AG04449 (cell line): ENCODE measurements at regions not wholly inside any gene's neighbourhood (a gene's known extent, or its start where the extent isn't known, plus 50 kb on each side); places are given as distances from the start of the nearest gene placed in this dataset.

Experiments
- CTCF ChIA-PET: fragments of 350-600 bp; formaldehyde crosslinking; extraction: SDS; loops from one replicate; lab custom pipeline; 2021; ENCODE audit warnings: antibody characterized with exemption; lab: Yijun Ruan, JAX
- POLR2A ChIA-PET: fragments of 400-600, 350-600 bp; formaldehyde crosslinking; extraction: SDS; loops from one replicate; lab custom pipeline; 2020; ENCODE audit warnings: antibody characterized with exemption, inconsistent platforms; lab: Yijun Ruan, JAX
- DNase-seq: peaks from one replicate; pipeline ENCODE4 v3.0.0-alpha.2; 2010; ENCODE audit warnings: low read depth, low spot score
- H3K4me3 ChIP-seq: 2 replicates; pipeline ENCODE4 v1.5.1; 2011; ENCODE audit warnings: low read depth, mild to moderate bottlenecking, control low read depth, low read length
- TF ChIP-seq, protein P1 (sequence below): IDR thresholded peaks from one replicate; pipeline ENCODE4 v1.5.1; 2011; ENCODE audit warnings: mild to moderate bottlenecking, moderate library complexity, low read length, control low read depth, inconsistent platforms; ENCODE audit not compliant: insufficient read depth; ENCODE audit errors: missing control alignments

DNA sequence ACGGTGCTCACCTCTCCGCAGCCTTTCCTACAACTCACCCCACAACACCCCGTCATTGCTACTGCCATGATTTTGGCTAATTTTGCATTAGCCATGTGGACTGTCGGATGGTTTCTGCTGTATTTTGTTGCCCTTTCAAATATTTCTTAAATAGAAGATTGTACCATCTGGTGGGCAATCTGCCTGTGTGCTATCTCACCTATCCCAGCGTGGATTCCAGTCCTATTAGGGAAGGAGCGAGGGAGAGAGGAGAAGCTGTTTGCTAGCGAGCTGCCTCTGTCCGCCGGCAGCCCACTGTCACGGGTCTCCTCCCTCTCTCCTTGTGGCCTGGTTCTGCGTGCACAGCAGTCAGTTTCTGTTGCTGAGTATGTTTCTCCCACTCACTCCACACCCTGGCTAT is 336.2 kb downstream of the TXNL1 start:
- no peak for DNase-seq
- POLR2A ChIA-PET: no interaction called here
- CTCF ChIA-PET: interaction anchor here (0.8 kb wide), 1 partner anchor 9 kb away, joined by 3 read pairs; no protein-coding TSS in a partner anchor
- TF ChIP-seq, protein P1, sequence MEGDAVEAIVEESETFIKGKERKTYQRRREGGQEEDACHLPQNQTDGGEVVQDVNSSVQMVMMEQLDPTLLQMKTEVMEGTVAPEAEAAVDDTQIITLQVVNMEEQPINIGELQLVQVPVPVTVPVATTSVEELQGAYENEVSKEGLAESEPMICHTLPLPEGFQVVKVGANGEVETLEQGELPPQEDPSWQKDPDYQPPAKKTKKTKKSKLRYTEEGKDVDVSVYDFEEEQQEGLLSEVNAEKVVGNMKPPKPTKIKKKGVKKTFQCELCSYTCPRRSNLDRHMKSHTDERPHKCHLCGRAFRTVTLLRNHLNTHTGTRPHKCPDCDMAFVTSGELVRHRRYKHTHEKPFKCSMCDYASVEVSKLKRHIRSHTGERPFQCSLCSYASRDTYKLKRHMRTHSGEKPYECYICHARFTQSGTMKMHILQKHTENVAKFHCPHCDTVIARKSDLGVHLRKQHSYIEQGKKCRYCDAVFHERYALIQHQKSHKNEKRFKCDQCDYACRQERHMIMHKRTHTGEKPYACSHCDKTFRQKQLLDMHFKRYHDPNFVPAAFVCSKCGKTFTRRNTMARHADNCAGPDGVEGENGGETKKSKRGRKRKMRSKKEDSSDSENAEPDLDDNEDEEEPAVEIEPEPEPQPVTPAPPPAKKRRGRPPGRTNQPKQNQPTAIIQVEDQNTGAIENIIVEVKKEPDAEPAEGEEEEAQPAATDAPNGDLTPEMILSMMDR: no peak
- H3K4me3 ChIP-seq: no peak overlapping the region

DNA sequence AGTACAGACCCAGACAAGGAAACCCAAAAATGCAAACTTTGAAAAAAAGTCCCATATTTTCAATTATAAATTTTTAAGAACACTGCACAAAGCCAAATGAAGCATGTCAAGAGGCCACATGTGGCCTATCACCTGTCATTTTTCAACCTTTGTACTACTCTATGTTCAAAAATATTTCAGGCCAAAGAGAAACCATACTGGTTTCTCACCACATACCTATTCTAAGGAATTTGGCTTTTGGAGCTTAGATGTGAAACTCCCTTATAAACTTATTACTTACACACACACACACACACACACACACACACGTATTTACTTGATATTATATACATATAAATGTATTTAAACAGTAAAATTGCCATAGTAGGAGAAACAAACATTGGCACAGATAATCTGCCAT is 338.7 kb downstream of the TXNL1 start:
- TF ChIP-seq, protein P1: no peak
- CTCF ChIA-PET: interaction anchor here (0.6 to 1.8 kb wide), 2 partner anchors 11 to 277 kb away, joined by 3 to 5 read pairs; no protein-coding TSS in a partner anchor
- POLR2A ChIA-PET: interaction anchor here (0.6 kb wide), 1 partner anchor 1063 kb away, joined by 3 read pairs; no protein-coding TSS in a partner anchor
- DNase-seq: no peak
- H3K4me3 ChIP-seq: no peak overlapping the region

DNA sequence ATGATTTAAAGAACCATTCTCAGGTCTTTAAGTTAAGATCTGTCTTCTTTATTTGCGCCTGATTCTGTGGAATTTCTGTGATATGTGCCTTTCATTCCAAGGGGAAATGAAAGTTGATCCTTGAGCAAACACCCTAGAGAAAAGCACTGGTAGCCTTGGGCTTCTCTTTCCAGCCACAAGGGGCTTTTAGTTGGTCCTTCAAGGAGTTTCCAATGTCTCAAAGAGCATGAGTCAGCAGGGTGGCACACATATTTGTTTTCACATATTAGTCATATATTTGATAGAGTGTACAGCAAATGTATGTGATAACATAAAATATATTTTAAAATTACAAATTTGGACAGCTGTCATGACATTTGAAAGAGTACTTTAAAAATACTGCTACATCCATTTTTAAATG is 339.5 kb downstream of the TXNL1 start:
- CTCF ChIA-PET: interaction anchor here (0.7 to 1.8 kb wide), 3 partner anchors 10 to 273 kb away, joined by 3 to 5 read pairs (median 3); no protein-coding TSS in a partner anchor
- peak; percentile 9 for DNase-seq

DNA sequence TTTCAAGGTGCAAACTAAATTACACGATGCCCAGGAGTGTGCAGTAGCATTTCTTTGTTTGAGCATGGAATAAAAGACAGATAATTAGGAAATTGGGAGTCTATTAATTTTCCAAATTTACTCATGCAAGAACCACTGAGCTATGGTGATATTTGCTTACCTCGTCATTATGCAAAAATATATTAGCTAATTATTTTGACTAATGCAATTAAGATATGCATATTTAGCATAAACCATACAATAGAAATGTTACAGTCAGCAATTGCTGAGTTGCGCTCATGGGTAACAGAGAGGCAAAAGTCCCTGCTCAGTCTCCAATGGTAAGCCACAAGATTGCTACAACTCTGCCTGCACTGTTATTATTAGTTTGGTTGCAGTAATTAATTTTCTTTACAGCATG is 342.0 kb downstream of the TXNL1 start:
- no peak overlapping the region for H3K4me3 ChIP-seq
- no peak for DNase-seq
- ChIA-PET CTCF (interaction anchor here (1.5 kb wide), 2 partner anchors 11 to 17 kb away, joined by 3 to 5 read pairs; no protein-coding TSS in a partner anchor), POLR2A (no interaction called here)
- TF ChIP-seq, protein P1: no peak

More for the DNA sequence above, 339.5 kb downstream of the TXNL1 start:
- TF ChIP-seq, protein P1: peak; percentile 22
- no peak overlapping the region for H3K4me3 ChIP-seq
- POLR2A ChIA-PET: no interaction called here

DNA sequence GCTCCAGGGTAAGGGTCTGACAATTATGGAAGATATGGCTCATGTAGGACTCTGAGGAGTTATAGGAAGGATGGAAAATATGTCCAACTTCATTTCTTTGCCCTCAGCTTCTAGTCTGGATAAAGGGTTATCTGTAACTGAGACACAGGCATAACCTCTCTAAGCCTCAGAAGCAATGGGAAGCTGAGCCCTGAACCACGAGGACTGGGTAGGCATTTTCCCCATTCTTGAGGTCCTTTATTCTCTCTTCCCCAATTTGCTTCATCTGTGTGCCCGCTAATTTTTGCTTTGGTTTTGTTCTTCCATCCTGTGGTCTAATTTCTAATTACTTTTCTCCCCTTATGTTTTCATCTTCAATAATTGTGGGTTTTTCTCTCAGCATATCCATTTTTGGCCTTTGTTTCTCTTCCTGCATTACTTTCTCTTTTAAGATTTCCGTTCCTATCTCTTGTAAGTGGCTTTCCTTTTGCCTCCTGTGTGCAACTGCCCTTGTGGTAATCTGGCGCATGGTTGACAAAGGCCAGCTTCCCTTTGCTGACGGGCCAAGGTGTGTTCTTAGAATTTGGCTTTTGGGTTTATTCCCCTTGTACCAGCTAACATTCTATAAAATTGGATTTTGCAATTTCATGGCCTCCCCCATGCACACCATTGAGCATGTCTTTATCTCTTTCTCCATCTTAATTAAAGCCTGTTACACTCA is 343.8 kb downstream of the TXNL1 start:
- no peak overlapping the region for H3K4me3 ChIP-seq
- POLR2A ChIA-PET: no interaction called here
- TF ChIP-seq, protein P1: no peak
- CTCF ChIA-PET: interaction anchor here (0.9 to 1.3 kb wide), 2 partner anchors 70 to 264 kb away, joined by 3 read pairs; no protein-coding TSS in a partner anchor
- no peak for DNase-seq

DNA sequence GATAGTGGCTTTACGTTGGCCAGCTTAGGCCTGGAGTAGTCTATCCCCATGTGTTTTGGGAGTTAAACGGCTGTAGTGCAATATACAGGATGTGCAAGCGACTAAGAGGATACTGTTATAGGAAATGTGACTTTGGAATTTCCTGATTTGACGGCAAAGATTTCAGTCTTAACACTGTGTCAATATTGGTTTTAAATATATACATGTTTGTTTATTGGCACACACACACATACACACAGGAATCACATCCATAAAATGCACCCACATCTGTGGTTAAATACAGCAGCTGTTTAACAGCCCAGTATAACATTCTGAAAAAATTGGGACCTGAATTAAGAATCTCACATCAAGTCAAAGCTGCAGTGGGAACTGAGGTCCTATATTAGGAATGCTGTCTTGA is 347.1 kb downstream of the TXNL1 start:
- POLR2A ChIA-PET: no interaction called here
- no peak for DNase-seq
- CTCF ChIA-PET: interaction anchor here (0.9 to 1.7 kb wide), 2 partner anchors 23 to 285 kb away, joined by 3 to 4 read pairs; no protein-coding TSS in a partner anchor
- TF ChIP-seq, protein P1: no peak
- H3K4me3 ChIP-seq: no peak overlapping the region
